Keratinocyte (primary cell): ENCODE measurements at regions not wholly inside any gene's neighbourhood (a gene's known extent, or its start where the extent isn't known, plus 50 kb on each side); places are given as distances from the start of the nearest gene placed in this dataset.

ENCODE experiments used
- DNase-seq: peaks from one replicate; pipeline ENCODE4 v3.0.0-alpha.2; 2011; ENCODE audit warnings: low read depth, missing footprints, low spot score
- FAIRE-seq: peaks from 2 replicates; lab custom pipeline; 2011; peaks lifted over from hg19 to GRCh38; lab: Jason Lieb, UNC
- H2AFZ ChIP-seq: 2 replicates; pipeline ENCODE4 v1.6.0; 2012; ENCODE audit warnings: low read length, control low read depth, inconsistent platforms; ENCODE audit not compliant: control insufficient read depth
- H3K27ac ChIP-seq: 2 replicates; pipeline ENCODE4 v1.5.1; 2011; ENCODE audit warnings: low read length; ENCODE audit not compliant: control insufficient read depth, insufficient read depth
- H3K27me3 ChIP-seq: 3 replicates; pipeline ENCODE4 v1.6.0; 2011; ENCODE audit warnings: low read length; ENCODE audit not compliant: control insufficient read depth, insufficient read depth; ENCODE audit errors: extremely low read depth
- H3K36me3 ChIP-seq, 2 experiments: 2 replicates in 1 of 2; 3 replicates in 1 of 2; pipeline ENCODE4 v1.5.1; 2011; ENCODE audit warnings: low read length in 2 of 2, mild to moderate bottlenecking in 1 of 2; ENCODE audit not compliant: control insufficient read depth in 2 of 2, insufficient read depth in 2 of 2; ENCODE audit errors: extremely low read depth in 1 of 2
- H3K4me1 ChIP-seq: 3 replicates; pipeline ENCODE4 v1.5.1; 2011; ENCODE audit warnings: low read length; ENCODE audit not compliant: control insufficient read depth, insufficient read depth; ENCODE audit errors: extremely low read depth
- H3K4me2 ChIP-seq: 3 replicates; pipeline ENCODE4 v1.6.0; 2011; ENCODE audit warnings: low read depth, low read length; ENCODE audit not compliant: control insufficient read depth, insufficient read depth; ENCODE audit errors: extremely low read depth
- H3K4me3 ChIP-seq, 3 experiments: fragments of 200-600 bp in 1 of 3; sonication (generic) in 1 of 3; 2 replicates in 2 of 3; 3 replicates in 1 of 3; pipeline ENCODE4 v1.5.1; 2011 to 2016; ENCODE audit warnings: low read length in 3 of 3, mild to moderate bottlenecking in 3 of 3, control low read depth in 2 of 3, inconsistent platforms in 1 of 3, low read depth in 1 of 3, mixed read lengths in 1 of 3, mixed run types in 1 of 3, moderate library complexity in 1 of 3; ENCODE audit not compliant: control insufficient read depth in 2 of 3, insufficient read depth in 2 of 3; ENCODE audit errors: extremely low read depth in 1 of 3
- H3K79me2 ChIP-seq: 2 replicates; pipeline ENCODE4 v1.6.0; 2012; ENCODE audit warnings: low read length; ENCODE audit not compliant: control insufficient read depth, insufficient read depth
- H3K9ac ChIP-seq: 3 replicates; pipeline ENCODE4 v1.6.0; 2011; ENCODE audit warnings: low read length; ENCODE audit not compliant: control insufficient read depth, insufficient read depth; ENCODE audit errors: extremely low read depth
- H3K9me1 ChIP-seq: 3 replicates; pipeline ENCODE4 v1.6.0; 2011; ENCODE audit warnings: low read length; ENCODE audit not compliant: control insufficient read depth, insufficient read depth; ENCODE audit errors: extremely low read depth
- H3K9me3 ChIP-seq: 2 replicates; pipeline ENCODE4 v1.5.1; 2012; ENCODE audit warnings: low read depth, low read length; ENCODE audit not compliant: control insufficient read depth
- H4K20me1 ChIP-seq: 3 replicates; pipeline ENCODE4 v1.6.0; 2011; ENCODE audit warnings: low read length; ENCODE audit not compliant: control insufficient read depth, insufficient read depth; ENCODE audit errors: extremely low read depth
- EZH2 ChIP-seq: IDR thresholded peaks from one replicate; pipeline ENCODE4 v1.6.1; 2012; ENCODE audit warnings: inconsistent platforms, mild to moderate bottlenecking, low read length, moderate library complexity
- dilution Hi-C: fragments of 300-500 bp; cut with MboI; formaldehyde crosslinking; loops from one replicate; pipeline ENCODE4 v1.7.0; 2020; ENCODE audit warnings: low sequenced_read_pairs; ENCODE audit not compliant: extremely low pct_ligation_motif_present
- TF ChIP-seq, protein P1 (sequence below), 3 experiments: IDR thresholded peaks in 1 of 3; conservative IDR thresholded peaks in 1 of 3; optimal IDR thresholded peaks in 1 of 3; 2 replicates in 2 of 3; 3 replicates in 1 of 3; pipeline versions ENCODE3 to v1.5.1; 2011; ENCODE audit warnings: low read length in 3 of 3, mild to moderate bottlenecking in 3 of 3, moderate library complexity in 2 of 3, control low read depth in 1 of 3, inconsistent platforms in 1 of 3; ENCODE audit not compliant: insufficient read depth in 2 of 3; ENCODE audit errors: extremely low read depth in 1 of 3

DNA sequence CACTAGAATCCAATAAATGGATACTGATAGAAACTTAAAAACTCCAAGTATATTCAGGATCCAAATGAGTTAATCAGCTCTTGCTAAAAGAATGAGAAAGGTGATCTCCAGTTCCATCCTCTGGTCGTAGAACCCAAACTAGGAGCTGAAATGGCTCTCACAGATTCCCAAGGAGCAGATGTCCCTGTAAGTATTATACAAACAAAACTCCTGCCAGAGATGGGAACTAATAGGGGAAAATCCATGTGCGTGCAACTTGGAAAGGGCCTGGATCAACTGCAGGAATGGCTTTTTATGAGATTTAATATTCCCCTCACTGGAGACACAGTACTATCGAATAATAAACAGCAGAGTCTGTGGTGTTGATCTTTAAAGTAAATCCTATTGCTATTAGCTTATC lies 309.2 kb upstream of the TBX3 start:
- Histone ChIP-seq H3K4me1 (no peaks in the 10 kb centered on the region), H3K9ac (no peak overlapping the region), H4K20me1 (no peaks in the 10 kb centered on the region), H3K9me1 (no peaks in the 10 kb centered on the region), H2AFZ (no peak overlapping the region), H3K4me2 (no peak overlapping the region), H3K27ac (no peak overlapping the region), H3K9me3 (no peaks in the 10 kb centered on the region), H3K4me3 (no peak overlapping the region), H3K36me3 (no peaks in the 10 kb centered on the region), H3K79me2 (no peaks in the 10 kb centered on the region), H3K27me3 (no peaks in the 10 kb centered on the region)
- dilution Hi-C loops: no loop called here
- TF ChIP-seq, protein P1, sequence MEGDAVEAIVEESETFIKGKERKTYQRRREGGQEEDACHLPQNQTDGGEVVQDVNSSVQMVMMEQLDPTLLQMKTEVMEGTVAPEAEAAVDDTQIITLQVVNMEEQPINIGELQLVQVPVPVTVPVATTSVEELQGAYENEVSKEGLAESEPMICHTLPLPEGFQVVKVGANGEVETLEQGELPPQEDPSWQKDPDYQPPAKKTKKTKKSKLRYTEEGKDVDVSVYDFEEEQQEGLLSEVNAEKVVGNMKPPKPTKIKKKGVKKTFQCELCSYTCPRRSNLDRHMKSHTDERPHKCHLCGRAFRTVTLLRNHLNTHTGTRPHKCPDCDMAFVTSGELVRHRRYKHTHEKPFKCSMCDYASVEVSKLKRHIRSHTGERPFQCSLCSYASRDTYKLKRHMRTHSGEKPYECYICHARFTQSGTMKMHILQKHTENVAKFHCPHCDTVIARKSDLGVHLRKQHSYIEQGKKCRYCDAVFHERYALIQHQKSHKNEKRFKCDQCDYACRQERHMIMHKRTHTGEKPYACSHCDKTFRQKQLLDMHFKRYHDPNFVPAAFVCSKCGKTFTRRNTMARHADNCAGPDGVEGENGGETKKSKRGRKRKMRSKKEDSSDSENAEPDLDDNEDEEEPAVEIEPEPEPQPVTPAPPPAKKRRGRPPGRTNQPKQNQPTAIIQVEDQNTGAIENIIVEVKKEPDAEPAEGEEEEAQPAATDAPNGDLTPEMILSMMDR (optimal IDR thresholded peaks at IDR 0.05 in 1 of 3, IDR thresholded peaks at IDR 0.05 in 1 of 3, conservative IDR thresholded peaks at IDR 0.05 in 1 of 3; ENCODE audit: extremely low read depth in 1 of 3, insufficient read depth in 2 of 3, low read length in 3 of 3): no peak
- TF ChIP-seq EZH2: no peak
- FAIRE-seq (no peak), DNase-seq (no peak)

DNA sequence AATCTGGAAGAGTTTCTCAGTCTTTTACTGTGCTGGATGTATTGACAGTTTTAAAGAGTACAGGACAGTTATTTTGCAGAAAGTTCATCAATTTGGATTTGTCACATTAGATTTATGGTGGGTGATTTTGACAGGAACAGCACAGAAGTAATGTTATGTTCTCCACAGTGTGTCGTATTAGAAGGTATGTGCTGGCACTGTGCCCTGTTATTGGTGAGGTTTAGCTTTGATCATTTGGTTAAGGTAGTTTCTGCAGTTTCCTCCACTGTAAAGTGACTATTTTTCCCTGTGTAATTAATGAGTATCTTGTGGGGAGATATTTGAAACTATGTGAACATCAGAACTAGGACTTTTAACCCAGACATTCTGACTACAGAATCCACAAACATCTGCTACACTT lies 308.5 kb upstream of the TBX3 start:
- H3K79me2 ChIP-seq: no peaks in the 10 kb centered on the region
- no peak overlapping the region for H3K4me2 ChIP-seq
- H3K27ac ChIP-seq: no peak overlapping the region
- peak; percentile 59 for FAIRE-seq
- no peak overlapping the region for H3K9ac ChIP-seq
- H3K4me3 ChIP-seq: no peak overlapping the region
- H4K20me1 ChIP-seq: no peaks in the 10 kb centered on the region
- no peaks in the 10 kb centered on the region for H3K27me3 ChIP-seq
- H3K36me3 ChIP-seq: no peaks in the 10 kb centered on the region
- dilution Hi-C loops: no loop called here
- H3K9me1 ChIP-seq: no peaks in the 10 kb centered on the region
- no peaks in the 10 kb centered on the region for H3K4me1 ChIP-seq
- no peaks in the 10 kb centered on the region for H3K9me3 ChIP-seq
- no peak for TF ChIP-seq EZH2
- TF ChIP-seq, protein P1 (optimal IDR thresholded peaks at IDR 0.05 in 1 of 3, IDR thresholded peaks at IDR 0.05 in 1 of 3, conservative IDR thresholded peaks at IDR 0.05 in 1 of 3; ENCODE audit: extremely low read depth in 1 of 3, insufficient read depth in 2 of 3, low read length in 3 of 3): no peak
- no peak overlapping the region for H2AFZ ChIP-seq
- DNase-seq: no peak
